Epithelial cell of proximal tubule (primary cell): ENCODE measurements at regions not wholly inside any gene's neighbourhood (a gene's known extent, or its start where the extent isn't known, plus 50 kb on each side); places are given as distances from the start of the nearest gene placed in this dataset.
"Not testable (repeated sequence)": the region's sequence is repeated elsewhere in the genome, so short reads cannot be mapped to it uniquely, and the experiment has no call there.

ENCODE experiments used
- DNase-seq: peaks from one replicate; pipeline ENCODE4 v3.0.0-alpha.2; 2011; ENCODE audit warnings: low read depth
- H3K4me3 ChIP-seq: 2 replicates; pipeline ENCODE4 v1.5.1; 2011; ENCODE audit warnings: low read depth, mild to moderate bottlenecking, low read length
- TF ChIP-seq, protein P1 (sequence below): conservative IDR thresholded peaks from 2 replicates; pipeline ENCODE4 v1.5.1; 2012; ENCODE audit warnings: low read depth, mild to moderate bottlenecking, low read length

GRCh38 chr3:137866933-137867332 is 102.8 kb downstream of the SOX14 start:
- TF ChIP-seq, protein P1, sequence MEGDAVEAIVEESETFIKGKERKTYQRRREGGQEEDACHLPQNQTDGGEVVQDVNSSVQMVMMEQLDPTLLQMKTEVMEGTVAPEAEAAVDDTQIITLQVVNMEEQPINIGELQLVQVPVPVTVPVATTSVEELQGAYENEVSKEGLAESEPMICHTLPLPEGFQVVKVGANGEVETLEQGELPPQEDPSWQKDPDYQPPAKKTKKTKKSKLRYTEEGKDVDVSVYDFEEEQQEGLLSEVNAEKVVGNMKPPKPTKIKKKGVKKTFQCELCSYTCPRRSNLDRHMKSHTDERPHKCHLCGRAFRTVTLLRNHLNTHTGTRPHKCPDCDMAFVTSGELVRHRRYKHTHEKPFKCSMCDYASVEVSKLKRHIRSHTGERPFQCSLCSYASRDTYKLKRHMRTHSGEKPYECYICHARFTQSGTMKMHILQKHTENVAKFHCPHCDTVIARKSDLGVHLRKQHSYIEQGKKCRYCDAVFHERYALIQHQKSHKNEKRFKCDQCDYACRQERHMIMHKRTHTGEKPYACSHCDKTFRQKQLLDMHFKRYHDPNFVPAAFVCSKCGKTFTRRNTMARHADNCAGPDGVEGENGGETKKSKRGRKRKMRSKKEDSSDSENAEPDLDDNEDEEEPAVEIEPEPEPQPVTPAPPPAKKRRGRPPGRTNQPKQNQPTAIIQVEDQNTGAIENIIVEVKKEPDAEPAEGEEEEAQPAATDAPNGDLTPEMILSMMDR, result no peak
- DNase-seq, result no peak

GRCh38 chr3:137867611-137868010 is 103.5 kb downstream of the SOX14 start:
- DNase-seq, result no peak
- TF ChIP-seq, protein P1, result no peak
- H3K4me3 ChIP-seq, result no peak overlapping the region

More at GRCh38 chr3:137866933-137867332, 102.8 kb downstream of the SOX14 start:
- no peak overlapping the region for H3K4me3 ChIP-seq

GRCh38 chr3:137869022-137869421 is 104.9 kb downstream of the SOX14 start:
- DNase-seq, result no peak
- TF ChIP-seq, protein P1, result no peak
- no peak overlapping the region for H3K4me3 ChIP-seq

GRCh38 chr3:137872589-137872988 is 108.5 kb downstream of the SOX14 start:
- DNase-seq, H3K4me3 ChIP-seq: not testable (repeated sequence)

GRCh38 chr3:137896842-137897241 is 113.1 kb upstream of the CLDN18 start:
- not testable (repeated sequence) for DNase-seq, H3K4me3 ChIP-seq

DNA sequence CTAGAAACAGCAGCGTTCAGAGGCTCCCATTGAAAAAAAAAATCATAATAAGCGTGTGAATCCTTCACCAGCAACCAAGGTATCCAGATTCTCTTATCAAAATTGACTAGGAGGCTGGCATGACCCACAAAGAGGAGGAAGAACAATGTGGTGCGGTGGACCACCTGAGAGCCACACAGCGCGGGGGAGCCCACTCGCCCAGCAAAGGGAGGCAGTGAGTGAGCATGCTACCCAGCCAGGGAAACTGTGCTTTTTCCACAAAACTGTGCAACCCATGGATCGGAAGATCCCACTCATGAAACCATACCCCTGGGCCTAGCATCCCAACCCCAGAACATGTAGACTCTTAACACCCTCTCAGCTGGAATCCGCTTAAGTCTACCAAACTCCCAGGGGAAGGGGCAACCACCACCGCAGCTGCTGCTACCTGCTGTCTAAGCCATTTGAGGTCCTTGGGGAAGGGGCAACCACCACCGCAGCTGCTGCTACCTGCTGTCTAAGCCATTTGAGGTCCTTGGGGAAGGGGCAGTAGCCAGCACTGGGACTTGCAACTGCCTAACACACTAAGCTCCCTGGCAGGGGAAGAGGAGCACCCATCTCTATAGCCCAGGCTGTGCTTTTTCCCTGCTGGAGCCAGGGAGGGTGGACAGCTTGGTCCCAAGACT is 102.8 kb upstream of the CLDN18 start:
- no peak for DNase-seq
- no peak overlapping the region for H3K4me3 ChIP-seq
- TF ChIP-seq, protein P1, result no peak

- TF ChIP-seq, protein P1, result no peak
- no peak for DNase-seq
- H3K4me3 ChIP-seq, result no peak overlapping the region
These were observed 85.3 kb upstream of the CLDN18 start for GRCh38 chr3:137924628-137925027.

- DNase-seq, result no peak
- TF ChIP-seq, protein P1, result no peak
- no peak overlapping the region for H3K4me3 ChIP-seq
These were observed 84.9 kb upstream of the CLDN18 start for GRCh38 chr3:137925080-137925479.
